ENCODE measurements at regions not wholly inside any gene's neighbourhood (a gene's known extent, or its start where the extent isn't known, plus 50 kb on each side); places are given as distances from the start of the nearest gene placed in this dataset.

GRCh38 chr1:60419023-60419422, 345.5 kb upstream of the C1orf87 start:
- no peak for DNase-seq

- no peak for DNase-seq
These were observed 342.1 kb upstream of the C1orf87 start for GRCh38 chr1:60415696-60416095.

- no peak for DNase-seq
These were observed 339.5 kb upstream of the C1orf87 start for GRCh38 chr1:60413091-60413490.

- no peak for DNase-seq
These were observed 338.0 kb upstream of the C1orf87 start for GRCh38 chr1:60411591-60411990.

- DNase-seq, result no peak
These were observed 329.2 kb upstream of the C1orf87 start for GRCh38 chr1:60402816-60403215.

- no peak for DNase-seq
These were observed 328.6 kb upstream of the C1orf87 start for GRCh38 chr1:60402216-60402615.

- DNase-seq, result peak; percentile 90
These were observed 320.9 kb upstream of the C1orf87 start for GRCh38 chr1:60394436-60394835.

GRCh38 chr1:60390593-60391282, 317.2 kb upstream of the C1orf87 start:
- no peak for DNase-seq

- no peak for DNase-seq
These were observed 314.8 kb upstream of the C1orf87 start for GRCh38 chr1:60388092-60388987.

GRCh38 chr1:60387175-60387574, 313.6 kb upstream of the C1orf87 start:
- no peak for DNase-seq

- peak; percentile 24 for DNase-seq
These were observed 312.7 kb upstream of the C1orf87 start for GRCh38 chr1:60386249-60386648.

- peak; percentile 48 for DNase-seq
These were observed 302.6 kb upstream of the C1orf87 start for GRCh38 chr1:60376196-60376595.

GRCh38 chr1:60374537-60374936, 301.0 kb upstream of the C1orf87 start:
- DNase-seq, result no peak

GRCh38 chr1:60367532-60367931, 294.0 kb upstream of the C1orf87 start:
- no peak for DNase-seq

- DNase-seq, result peak; percentile 6
These were observed 285.9 kb upstream of the C1orf87 start for GRCh38 chr1:60359431-60359830.

- no peak for DNase-seq
These were observed 277.0 kb upstream of the C1orf87 start for GRCh38 chr1:60350531-60350930.

GRCh38 chr1:60348884-60349283, 275.3 kb upstream of the C1orf87 start:
- no peak for DNase-seq

- peak; percentile 20 for DNase-seq
These were observed 272.1 kb upstream of the C1orf87 start for GRCh38 chr1:60345621-60346020.

- no peak for DNase-seq
These were observed 271.5 kb upstream of the C1orf87 start for GRCh38 chr1:60345049-60345448.

GRCh38 chr1:60343736-60344135, 270.2 kb upstream of the C1orf87 start:
- DNase-seq, result no peak

- DNase-seq, result no peak
These were observed 269.0 kb upstream of the C1orf87 start for GRCh38 chr1:60342569-60342968.

- DNase-seq, result no peak
These were observed 267.7 kb upstream of the C1orf87 start for GRCh38 chr1:60341274-60341673.

- no peak for DNase-seq
These were observed 258.1 kb upstream of the C1orf87 start for GRCh38 chr1:60331647-60332046.

- DNase-seq, result no peak
These were observed 256.1 kb upstream of the C1orf87 start for GRCh38 chr1:60329651-60330050.
